Right lobe of liver (tissue), 6 donors: ENCODE measurements at regions not wholly inside any gene's neighbourhood (a gene's known extent, or its start where the extent isn't known, plus 50 kb on each side); places are given as distances from the start of the nearest gene placed in this dataset.

ENCODE experiments used
- ATAC-seq, 4 donors: fragments of 200-7000 bp; cut with Tn5 transposase; one replicate each; pipeline ENCODE4 v1.9.1; 2020; ENCODE audit warnings: mild to moderate bottlenecking in 4 of 4, moderate library complexity in 4 of 4
- DNase-seq, 3 donors: peaks; one replicate each; pipeline ENCODE4 v3.0.0-alpha.2; 2020
- H3K27ac ChIP-seq, 3 donors: fragments of 200-600 bp; one replicate each; pipeline ENCODE4 v1.8.0; 2022
- H3K27me3 ChIP-seq, 2 donors: fragments of 200-600 bp; one replicate each; pipeline ENCODE4 v1.8.0; 2022
- H3K36me3 ChIP-seq, 4 donors: fragments of 200-600 bp; sonication (generic) in 1 of 4; one replicate each; pipeline versions ENCODE4 v1.5.1 to v1.8.0; 2017 to 2022; ENCODE audit warnings: control low read depth in 1 of 4
- H3K4me1 ChIP-seq, 4 donors: fragments of 200-600 bp; sonication (generic) in 1 of 4; one replicate each; pipeline versions ENCODE4 v1.5.1 to v1.8.0; 2017 to 2022; ENCODE audit warnings: control low read depth in 1 of 4
- H3K4me3 ChIP-seq, 3 donors: fragments of 200-600 bp; one replicate each; pipeline ENCODE4 v1.8.0; 2022
- H3K9me3 ChIP-seq, 4 donors: fragments of 200-600 bp; sonication (generic) in 1 of 4; one replicate each; pipeline versions ENCODE4 v1.5.1 to v1.8.0; 2017 to 2022; ENCODE audit warnings: control low read depth in 1 of 4
- CTCF ChIP-seq, 4 donors: fragments of 200-600 bp in 3 of 4; fragments of 450-650 bp in 1 of 4; IDR thresholded peaks; one replicate each; pipeline versions ENCODE4 v1.5.1 to v1.8.0; 2016 to 2022; ENCODE audit warnings: antibody characterized with exemption in 4 of 4, mild to moderate bottlenecking in 2 of 4
- POLR2A ChIP-seq: fragments of 450-650 bp; IDR thresholded peaks from one replicate; pipeline ENCODE4 v1.6.1; 2017; ENCODE audit warnings: antibody characterized with exemption, mild to moderate bottlenecking
- WGBS: methylation state at CpG from one replicate; pipeline ENCODE4 v1.1.6; 2018; ENCODE audit warnings: low coverage, low lambda C conversion rate; ENCODE audit not compliant: insufficient coverage; ENCODE audit errors: missing lambda C conversion rate; 5-methylcytosine and 5-hydroxymethylcytosine counted together
- intact Hi-C, 2 donors: fragments of 100-400 bp; cut with DNase I; formaldehyde crosslinking; loops; one replicate each; pipeline versions ENCODE4 v1.11.2 to v1.14.1; 2022
- donor health status: DM: no; HTN: yes; CAD: no.
- donor health status: DM: no; HTN: no; CAD: no.
- donor health status: DM: no; HTN: no; CAD: no.
- donor health status: DM: no; HTN: yes; CAD: no.
- donor health status: DM: no; HTN: yes; CAD: no.

- H3K27me3 ChIP-seq = no peaks in the 10 kb centered on the region
- no peaks in the 10 kb centered on the region for H3K9me3 ChIP-seq
- H3K27ac ChIP-seq = no peak overlapping the region
- TF ChIP-seq CTCF (IDR thresholded peaks at IDR 0.05) (no peak), POLR2A (no peak)
- no peak for ATAC-seq
- no peaks in the 10 kb centered on the region for H3K4me1 ChIP-seq
- WGBS = 38% methylated on average over 5 of the region's 7 CpGs
- no peaks in the 10 kb centered on the region for H3K36me3 ChIP-seq
- DNase-seq = no peak
- intact Hi-C loops = no loop called here
- H3K4me3 ChIP-seq = peak overlapping the region in 1 of 3 donors; percentile 21
These were observed 123.2 kb upstream of the UBE2E2 start for GRCh38 chr3:23079976-23080375.

- ATAC-seq = no peak
- H3K27me3 ChIP-seq = no peaks in the 10 kb centered on the region
- H3K4me3 ChIP-seq = no peak overlapping the region
- no peaks in the 10 kb centered on the region for H3K9me3 ChIP-seq
- no peaks in the 10 kb centered on the region for H3K36me3 ChIP-seq
- WGBS = 66% methylated on average over 4 of the region's 4 CpGs
- intact Hi-C loops = no loop called here
- DNase-seq = no peak
- no peaks in the 10 kb centered on the region for H3K4me1 ChIP-seq
- no peak overlapping the region for H3K27ac ChIP-seq
- no peak for TF ChIP-seq POLR2A
- TF ChIP-seq CTCF (IDR thresholded peaks at IDR 0.05) = no peak
These were observed 119.4 kb upstream of the UBE2E2 start for GRCh38 chr3:23083701-23084100.

- no peaks in the 10 kb centered on the region for H3K36me3 ChIP-seq
- ATAC-seq (no peak), DNase-seq (no peak)
- intact Hi-C loops = no loop called here
- no peaks in the 10 kb centered on the region for H3K4me1 ChIP-seq
- no peak overlapping the region for H3K4me3 ChIP-seq
- no peaks in the 10 kb centered on the region for H3K27me3 ChIP-seq
- no peak for TF ChIP-seq CTCF (IDR thresholded peaks at IDR 0.05)
- no peak for TF ChIP-seq POLR2A
- no peaks in the 10 kb centered on the region for H3K9me3 ChIP-seq
- H3K27ac ChIP-seq = no peak overlapping the region
These were observed 118.8 kb upstream of the UBE2E2 start for GRCh38 chr3:23084367-23084766.

GRCh38 chr3:23085261-23085660 is 117.9 kb upstream of the UBE2E2 start:
- H3K9me3 ChIP-seq = no peaks in the 10 kb centered on the region
- no peak overlapping the region for H3K27ac ChIP-seq
- ATAC-seq (peak in 1 of 4 donors; percentile 19), DNase-seq (no peak)
- 54% methylated on average over 1 of the region's 1 CpG for WGBS
- no peak for TF ChIP-seq POLR2A
- no peak for TF ChIP-seq CTCF (IDR thresholded peaks at IDR 0.05)
- intact Hi-C loops = no loop called here
- no peaks in the 10 kb centered on the region for H3K36me3 ChIP-seq
- no peaks in the 10 kb centered on the region for H3K27me3 ChIP-seq
- H3K4me1 ChIP-seq = no peaks in the 10 kb centered on the region
- H3K4me3 ChIP-seq = no peak overlapping the region

- intact Hi-C loops = no loop called here
- Histone ChIP-seq H3K27ac (no peak overlapping the region), H3K4me1 (no peaks in the 10 kb centered on the region), H3K4me3 (no peak overlapping the region), H3K27me3 (no peaks in the 10 kb centered on the region), H3K36me3 (no peaks in the 10 kb centered on the region), H3K9me3 (no peaks in the 10 kb centered on the region)
- no peak for ATAC-seq
- 80% methylated on average over 4 of the region's 4 CpGs for WGBS
- no peak for TF ChIP-seq CTCF (IDR thresholded peaks at IDR 0.05)
- no peak for TF ChIP-seq POLR2A
- DNase-seq = no peak
These were observed 116.8 kb upstream of the UBE2E2 start for GRCh38 chr3:23086331-23086730.
